SK-N-SH (cell line): ENCODE measurements at regions not wholly inside any gene's neighbourhood (a gene's known extent, or its start where the extent isn't known, plus 50 kb on each side); places are given as distances from the start of the nearest gene placed in this dataset.

Experiments used
- CTCF ChIA-PET: fragments of 300-600, 350-600 bp; formaldehyde crosslinking; extraction: SDS; loops from one replicate; lab custom pipeline; 2021; lab: Yijun Ruan, JAX
- POLR2A ChIA-PET: fragments of 350-600 bp; sonication (Branson Sonifier 250); formaldehyde crosslinking; extraction: SDS; loops from one replicate; lab custom pipeline; 2020; ENCODE audit warnings: antibody characterized with exemption, inconsistent platforms; lab: Yijun Ruan, JAX
- DNase-seq: peaks from one replicate; pipeline ENCODE4 v3.0.0; 2012
- H2AFZ ChIP-seq: fragments of 200-600 bp; sonication (generic); 2 replicates; pipeline ENCODE4 v1.8.1; 2016; ENCODE audit warnings: antibody characterized with exemption, mild to moderate bottlenecking, low read depth
- H3F3A ChIP-seq: fragments of 200-600 bp; sonication (generic); replicated peaks from 2 replicates; pipeline ENCODE3; 2016; ENCODE audit warnings: antibody characterized with exemption, mild to moderate bottlenecking; ENCODE audit not compliant: insufficient read depth
- H3K27ac ChIP-seq, 2 experiments: fragments of 200-500 bp in 1 of 2; fragments of 200-600 bp in 1 of 2; sonication (Bioruptor generic) in 1 of 2; sonication (generic), shearing (Covaris generic) in 1 of 2; 2 replicates each; pipeline versions ENCODE4 v1.5.1 to v1.6.1; 2014 to 2016; ENCODE audit warnings: low read depth in 2 of 2, inconsistent platforms in 1 of 2, low read length in 1 of 2, mild to moderate bottlenecking in 1 of 2, mixed read lengths in 1 of 2
- H3K27me3 ChIP-seq: fragments of 200-600 bp; sonication (generic), shearing (Covaris generic); 2 replicates; pipeline ENCODE4 v1.6.1; 2016; ENCODE audit warnings: mixed run types; ENCODE audit not compliant: insufficient read depth
- H3K36me3 ChIP-seq, 2 experiments: fragments of 200-500 bp in 1 of 2; fragments of 200-600 bp in 1 of 2; sonication (Bioruptor generic) in 1 of 2; sonication (generic) in 1 of 2; replicated peaks in 1 of 2; 2 replicates each; pipeline versions ENCODE3 to v1.5.1; 2014 to 2016; ENCODE audit warnings: low read length in 1 of 2, mild to moderate bottlenecking in 1 of 2; ENCODE audit not compliant: insufficient read depth in 2 of 2, control insufficient read depth in 1 of 2
- H3K4me1 ChIP-seq, 2 experiments: fragments of 200-500 bp in 1 of 2; fragments of 200-600 bp in 1 of 2; sonication (Bioruptor generic) in 1 of 2; sonication (generic), shearing (Covaris generic) in 1 of 2; 2 replicates each; pipeline versions ENCODE4 v1.5.1 to v1.6.1; 2014 to 2016; ENCODE audit warnings: low read depth in 1 of 2, low read length in 1 of 2, mixed run types in 1 of 2; ENCODE audit not compliant: insufficient read depth in 2 of 2, control insufficient read depth in 1 of 2
- H3K4me2 ChIP-seq: fragments of 200-600 bp; sonication (generic), shearing (Covaris generic); 2 replicates; pipeline ENCODE4 v1.6.1; 2017; ENCODE audit warnings: mixed run types
- H3K4me3 ChIP-seq, 2 experiments: fragments of 200-500 bp in 1 of 2; fragments of 200-600 bp in 1 of 2; sonication (Bioruptor generic) in 1 of 2; sonication (generic), shearing (Covaris generic) in 1 of 2; 2 replicates each; pipeline versions ENCODE4 v1.5.1 to v1.8.1; 2014 to 2016; ENCODE audit warnings: low read depth in 2 of 2, inconsistent platforms in 1 of 2, low read length in 1 of 2, mild to moderate bottlenecking in 1 of 2, mixed read lengths in 1 of 2, moderate library complexity in 1 of 2
- H3K79me2 ChIP-seq: fragments of 200-600 bp; sonication (generic); 2 replicates; pipeline ENCODE4 v1.8.1; 2017; ENCODE audit warnings: mild to moderate bottlenecking; ENCODE audit not compliant: insufficient read depth
- H3K9ac ChIP-seq: fragments of 200-600 bp; sonication (generic); 2 replicates; pipeline ENCODE4 v1.6.1; 2017; ENCODE audit warnings: mixed run types
- H3K9me2 ChIP-seq: fragments of 200-600 bp; sonication (generic); 2 replicates; pipeline ENCODE4 v1.6.1; 2017; ENCODE audit warnings: mixed run types
- H3K9me3 ChIP-seq: fragments of 200-600 bp; sonication (generic); 2 replicates; pipeline ENCODE4 v1.6.1; 2017; ENCODE audit warnings: mixed run types, mild to moderate bottlenecking, moderate library complexity
- H4K20me1 ChIP-seq: fragments of 200-600 bp; sonication (generic); 2 replicates; pipeline ENCODE4 v1.6.1; 2017; ENCODE audit warnings: mild to moderate bottlenecking, mixed run types; ENCODE audit not compliant: insufficient read depth
- CHD2 ChIP-seq: fragments of 150-350 bp; IDR thresholded peaks from 2 replicates; pipeline ENCODE4 v1.6.1; 2018; ENCODE audit warnings: low read length; ENCODE audit not compliant: partially characterized antibody
- ELF1 ChIP-seq: IDR thresholded peaks from 2 replicates; pipeline ENCODE4 v1.4.0; 2012
- EP300 ChIP-seq, 2 experiments: IDR thresholded peaks; 2 replicates each; pipeline versions ENCODE4 v1.4.0 to v1.6.1; 2012; ENCODE audit warnings: borderline replicate concordance in 1 of 2, low read depth in 1 of 2, low read length in 1 of 2
- FOSL2 ChIP-seq: IDR thresholded peaks from 2 replicates; pipeline ENCODE4 v1.4.0; 2012; ENCODE audit warnings: low read depth, mild to moderate bottlenecking, moderate library complexity, borderline replicate concordance
- GATA2 ChIP-seq: sonication (generic); formaldehyde crosslinking; IDR thresholded peaks from 2 replicates; pipeline ENCODE4 v1.5.0; 2020; ENCODE audit warnings: mild to moderate bottlenecking, missing genetic modification reagents
- JUND ChIP-seq: IDR thresholded peaks from 2 replicates; pipeline ENCODE4 v1.4.0; 2012
- MAX ChIP-seq: IDR thresholded peaks from 2 replicates; pipeline ENCODE4 v1.4.0; 2012; ENCODE audit warnings: low read depth
- MEF2A ChIP-seq: IDR thresholded peaks from 2 replicates; pipeline ENCODE4 v1.4.0; 2012; ENCODE audit warnings: low read depth, borderline replicate concordance
- MXI1 ChIP-seq: IDR thresholded peaks from 2 replicates; pipeline ENCODE4 v1.6.1; 2012; ENCODE audit warnings: mild to moderate bottlenecking, low read depth, low read length, improper control_type of control experiment
- PBX3 ChIP-seq: IDR thresholded peaks from 2 replicates; pipeline ENCODE4; 2012
- POLR2AphosphoS5 ChIP-seq: IDR thresholded peaks from 2 replicates; pipeline ENCODE4 v1.6.1; 2012; ENCODE audit warnings: low read depth, low read length
- RAD21 ChIP-seq: IDR thresholded peaks from 2 replicates; pipeline ENCODE4 v1.6.1; 2012; ENCODE audit warnings: mild to moderate bottlenecking, low read length
- RCOR1 ChIP-seq: fragments of 150-350 bp; IDR thresholded peaks from 2 replicates; pipeline ENCODE4 v1.6.1; 2017; ENCODE audit warnings: antibody characterized with exemption, low read length
- REST ChIP-seq: IDR thresholded peaks from 2 replicates; pipeline ENCODE4 v1.6.1; 2012; ENCODE audit warnings: mild to moderate bottlenecking, low read depth, low read length, moderate library complexity
- SIN3A ChIP-seq: IDR thresholded peaks from 2 replicates; pipeline ENCODE4 v1.6.1; 2012; ENCODE audit warnings: low read depth, mild to moderate bottlenecking, low read length, moderate library complexity, borderline replicate concordance
- TAF1 ChIP-seq: IDR thresholded peaks from 2 replicates; pipeline ENCODE4 v1.6.1; 2012; ENCODE audit warnings: low read depth, mild to moderate bottlenecking, low read length, moderate library complexity, borderline replicate concordance
- TCF12 ChIP-seq: IDR thresholded peaks from 2 replicates; pipeline ENCODE4 v1.4.0; 2012
- TEAD4 ChIP-seq: IDR thresholded peaks from 2 replicates; pipeline ENCODE4 v1.4.0; 2012; ENCODE audit warnings: mild to moderate bottlenecking, borderline replicate concordance; ENCODE audit not compliant: insufficient read depth
- USF1 ChIP-seq: IDR thresholded peaks from 2 replicates; pipeline ENCODE4 v1.4.0; 2012; ENCODE audit warnings: low read depth, borderline replicate concordance
- ZBTB33 ChIP-seq: IDR thresholded peaks from 2 replicates; pipeline ENCODE4 v1.4.0; 2012; ENCODE audit warnings: low read depth, borderline replicate concordance
- WGBS: methylation state at CpG from one replicate; pipeline ENCODE4 v1.1.6; 2017; ENCODE audit warnings: low lambda C conversion rate; 5-methylcytosine and 5-hydroxymethylcytosine counted together

GRCh38 chr1:108075055-108075454 is 110.1 kb upstream of the VAV3 start:
- Histone ChIP-seq H3K27me3 (no peaks in the 10 kb centered on the region), H3K36me3 (no peaks in the 10 kb centered on the region), H2AFZ (no peak overlapping the region), H3K9me3 (no peaks in the 10 kb centered on the region), H3F3A (no peaks in the 10 kb centered on the region)
- ChIA-PET POLR2A (no interaction called here), CTCF (no interaction called here)
- 47% methylated on average over 5 of the region's 5 CpGs for WGBS
- no peak for TF ChIP-seq PBX3
- TF ChIP-seq, all 33 proteins: peak for 0
- no peak overlapping the region for H3K27ac ChIP-seq
- H3K4me2 ChIP-seq = no peak overlapping the region
- no peak overlapping the region for H3K9ac ChIP-seq
- no peaks in the 10 kb centered on the region for H3K9me2 ChIP-seq
- no peaks in the 10 kb centered on the region for H3K79me2 ChIP-seq
- no peaks in the 10 kb centered on the region; a peak in 1 of 4 replicates for H3K4me1 ChIP-seq
- no peaks in the 10 kb centered on the region for H4K20me1 ChIP-seq
- H3K4me3 ChIP-seq = no peak overlapping the region
- no peak for DNase-seq

- TF ChIP-seq TEAD4 = no peak
- TF ChIP-seq GATA2 (CRISPR knock-in tag) = no peak
- TF ChIP-seq EP300 (IDR thresholded peaks at IDR 0.05; ENCODE audit: borderline replicate concordance in 1 of 2, low read depth in 1 of 2, low read length in 1 of 2) = no peak
- no peak for TF ChIP-seq FOSL2
- no peak for TF ChIP-seq TAF1
- no peak for TF ChIP-seq ZBTB33
- no peak for TF ChIP-seq MXI1
- no peak for TF ChIP-seq RCOR1
- no peak for TF ChIP-seq SIN3A
- no peak for TF ChIP-seq USF1
- TF ChIP-seq MEF2A = no peak
- no peak for TF ChIP-seq ELF1
- TF ChIP-seq RAD21 = no peak
- no peak for TF ChIP-seq CHD2
- TF ChIP-seq JUND = no peak
- no peak for TF ChIP-seq REST
- no peak for TF ChIP-seq POLR2AphosphoS5
- no peak for TF ChIP-seq PBX3
- TF ChIP-seq MAX = no peak
- no peak for TF ChIP-seq TCF12
- H3K4me1 ChIP-seq = no peaks in the 10 kb centered on the region
- H3K9me3 ChIP-seq = no peaks in the 10 kb centered on the region
- H3K27me3 ChIP-seq = no peaks in the 10 kb centered on the region
- no peak overlapping the region for H3K9ac ChIP-seq
- no peak overlapping the region for H3K4me2 ChIP-seq
- no peaks in the 10 kb centered on the region for H3K9me2 ChIP-seq
- H3K27ac ChIP-seq = no peak overlapping the region
- H4K20me1 ChIP-seq = no peaks in the 10 kb centered on the region
- H3K36me3 ChIP-seq = no peaks in the 10 kb centered on the region
- no peaks in the 10 kb centered on the region for H3K79me2 ChIP-seq
- H2AFZ ChIP-seq = no peak overlapping the region
- H3K4me3 ChIP-seq = no peak overlapping the region
- CTCF ChIA-PET = no interaction called here
- no peak for DNase-seq
- H3F3A ChIP-seq = no peaks in the 10 kb centered on the region
- WGBS = 15% methylated on average over 1 of the region's 1 CpG
- POLR2A ChIA-PET = no interaction called here
These were observed 107.8 kb upstream of the VAV3 start for GRCh38 chr1:108072776-108073175.
